Heart left ventricle (tissue), 16 donors: ENCODE measurements at regions not wholly inside any gene's neighbourhood (a gene's known extent, or its start where the extent isn't known, plus 50 kb on each side); places are given as distances from the start of the nearest gene placed in this dataset.

Source experiments
- ATAC-seq, 4 donors: fragments of 200-7000 bp; cut with Tn5 transposase; one replicate each; pipeline ENCODE4 v1.9.1; 2020 to 2022; ENCODE audit warnings: moderate library complexity in 4 of 4, mild to moderate bottlenecking in 3 of 4, moderate number of reproducible peaks in 1 of 4
- DNase-seq, 5 donors: peaks; one replicate each; pipeline ENCODE4 v3.0.0-alpha.2; 2020
- H3K27ac ChIP-seq, 12 donors: fragments of 200-600 bp; sonication (generic) in 4 of 12; one replicate each; pipeline versions ENCODE4 v1.5.0 to v1.8.0; 2016 to 2022; ENCODE audit warnings: mild to moderate bottlenecking in 2 of 12
- H3K27me3 ChIP-seq, 9 donors: fragments of 200-600 bp; sonication (generic) in 2 of 9; one replicate each; pipeline versions ENCODE4 v1.5.1 to v1.8.0; 2016 to 2022; ENCODE audit warnings: mild to moderate bottlenecking in 3 of 9
- H3K36me3 ChIP-seq, 9 donors: fragments of 200-600 bp; sonication (generic) in 2 of 9; one replicate each; pipeline versions ENCODE4 v1.5.0 to v1.8.0; 2018 to 2022; ENCODE audit warnings: mild to moderate bottlenecking in 2 of 9
- H3K4me1 ChIP-seq, 12 donors: fragments of 200-600 bp; sonication (generic) in 4 of 12; one replicate each; pipeline versions ENCODE4 v1.5.0 to v1.8.0; 2016 to 2022; ENCODE audit warnings: mild to moderate bottlenecking in 3 of 12
- H3K4me3 ChIP-seq, 12 donors: fragments of 200-600 bp; sonication (generic) in 4 of 12; one replicate each; pipeline versions ENCODE4 v1.5.0 to v1.8.0; 2017 to 2022; ENCODE audit warnings: mild to moderate bottlenecking in 9 of 12, moderate library complexity in 4 of 12
- H3K9me3 ChIP-seq, 12 donors: fragments of 200-600 bp; sonication (generic) in 4 of 12; one replicate each; pipeline versions ENCODE4 v1.5.0 to v1.8.0; 2016 to 2022; ENCODE audit warnings: mild to moderate bottlenecking in 1 of 12
- CTCF ChIP-seq, 12 donors: fragments of 200-600 bp; sonication (generic) in 4 of 12; IDR thresholded peaks; one replicate each; pipeline versions ENCODE4 v1.5.0 to v1.8.0; 2018 to 2022; ENCODE audit warnings: antibody characterized with exemption in 12 of 12, mild to moderate bottlenecking in 5 of 12
- POLR2A ChIP-seq, 2 donors: fragments of 450-650 bp; IDR thresholded peaks; one replicate each; pipeline ENCODE4 v1.6.1; 2017; ENCODE audit warnings: antibody characterized with exemption in 2 of 2, mild to moderate bottlenecking in 2 of 2, moderate library complexity in 2 of 2
- WGBS, 4 donors: extraction: QIAGEN DNeasy Blood & Tissue Kit in 2 of 4; methylation state at CpG; one replicate each; pipeline versions ENCODE4 v1.1.5 to v1.1.7; 2013 to 2018; 5-methylcytosine and 5-hydroxymethylcytosine counted together
- intact Hi-C, 10 donors: fragments of 100-400 bp; cut with DNase I; formaldehyde crosslinking; loops; one replicate each; pipeline versions ENCODE4 v1.11.1 to v1.14.2; 2022
- donor health status: ischemic (EF 13 %, LVEDD 7.1; RV severe dilation, severe dysfunction).
- donor health status: healthy with polysubstance abuse.
- donor health status: DM: no; HTN: yes; CAD: no.
- donor health status: DM: no; HTN: no; CAD: no.
- donor health status: ischemic (EF 25% LVEDD 6.9; RV normal size, moderate dysfunction).
- donor health status: ischemic (EF 25% LVEDD 5.7; RV mildly dilated, moderate dysfunction).
- donor health status: healthy.
- donor health status: DM: yes; HTN: yes; CAD: no.
- donor health status: ischemic (EF 35%, LVEDD 5.7; RV mildly dilated, moderate dysfunction).
- donor health status: nonischemic (EF 11% LVEDD 7.7; RV severe dilation, severe dysfunction).
- donor health status: DM: yes; HTN: yes; CAD: no.
- donor health status: PGD.
- donor health status: ischemic (EF 29% LVEDD 5.4; RV normal size, mild dysfunction).
- donor health status: nonischemic (EF 23%, LVEDD 6.1; RV moderate dilation, normal function).

- ATAC-seq (no peak), DNase-seq (no peak)
- H3K4me1 ChIP-seq = peaks cover 0 to 12% (median 0%) of the 10 kb centered on the region in 12 donors
- TF ChIP-seq POLR2A (IDR thresholded peaks at IDR 0.05) (no peak), CTCF (IDR thresholded peaks at IDR 0.05) (no peak)
- H3K27ac ChIP-seq = no peak overlapping the region
- no peaks in the 10 kb centered on the region for H3K36me3 ChIP-seq
- 48 to 65% (median 58%) methylated on average over 1 of the region's 1 CpG for WGBS, 4 donors
- H3K27me3 ChIP-seq = no peaks in the 10 kb centered on the region
- no peak overlapping the region for H3K4me3 ChIP-seq
- peaks cover 0 to 29% (median 6%) of the 10 kb centered on the region in 12 donors for H3K9me3 ChIP-seq
- intact Hi-C loops = no loop called here
Measured at GRCh38 chr6:80938131-80938530, 814.4 kb downstream of the TENT5A start.

GRCh38 chr6:80932359-80932758 is 820.1 kb downstream of the TENT5A start:
- Histone ChIP-seq H3K36me3 (no peaks in the 10 kb centered on the region), H3K4me1 (no peaks in the 10 kb centered on the region), H3K27me3 (no peaks in the 10 kb centered on the region), H3K4me3 (no peak overlapping the region), H3K27ac (no peak overlapping the region), H3K9me3 (peaks cover 0 to 33% (median 6%) of the 10 kb centered on the region in 12 donors)
- intact Hi-C loops = no loop called here
- no peak for TF ChIP-seq CTCF (IDR thresholded peaks at IDR 0.05)
- no peak for TF ChIP-seq POLR2A (IDR thresholded peaks at IDR 0.05)
- DNase-seq (no peak), ATAC-seq (no peak)

GRCh38 chr6:80930376-80930775 is 822.1 kb downstream of the TENT5A start:
- intact Hi-C loops = no loop called here
- H3K4me1 ChIP-seq = no peaks in the 10 kb centered on the region
- no peak overlapping the region for H3K27ac ChIP-seq
- no peak for DNase-seq
- H3K4me3 ChIP-seq = no peak overlapping the region
- no peak for ATAC-seq
- TF ChIP-seq POLR2A (IDR thresholded peaks at IDR 0.05) (no peak), CTCF (IDR thresholded peaks at IDR 0.05) (no peak)
- H3K36me3 ChIP-seq = no peaks in the 10 kb centered on the region
- peaks cover 0 to 31% (median 3%) of the 10 kb centered on the region in 12 donors for H3K9me3 ChIP-seq
- H3K27me3 ChIP-seq = no peaks in the 10 kb centered on the region

GRCh38 chr6:80923816-80924215 is 817.3 kb downstream of the BCKDHB start:
- TF ChIP-seq CTCF (IDR thresholded peaks at IDR 0.05) = no peak
- no peak for TF ChIP-seq POLR2A (IDR thresholded peaks at IDR 0.05)
- ATAC-seq (no peak), DNase-seq (no peak)
- no peaks in the 10 kb centered on the region for H3K27me3 ChIP-seq
- H3K27ac ChIP-seq = no peak overlapping the region
- H3K4me3 ChIP-seq = no peak overlapping the region
- peaks cover 0 to 12% (median 0%) of the 10 kb centered on the region in 12 donors for H3K9me3 ChIP-seq
- intact Hi-C loops = no loop called here
- H3K4me1 ChIP-seq = no peaks in the 10 kb centered on the region
- H3K36me3 ChIP-seq = no peaks in the 10 kb centered on the region
- WGBS, 4 donors = 81 to 93% (median 87%) methylated on average over 2 of the region's 2 CpGs
